ENCODE measurements at regions not wholly inside any gene's neighbourhood (a gene's known extent, or its start where the extent isn't known, plus 50 kb on each side); places are given as distances from the start of the nearest gene placed in this dataset.

DNA sequence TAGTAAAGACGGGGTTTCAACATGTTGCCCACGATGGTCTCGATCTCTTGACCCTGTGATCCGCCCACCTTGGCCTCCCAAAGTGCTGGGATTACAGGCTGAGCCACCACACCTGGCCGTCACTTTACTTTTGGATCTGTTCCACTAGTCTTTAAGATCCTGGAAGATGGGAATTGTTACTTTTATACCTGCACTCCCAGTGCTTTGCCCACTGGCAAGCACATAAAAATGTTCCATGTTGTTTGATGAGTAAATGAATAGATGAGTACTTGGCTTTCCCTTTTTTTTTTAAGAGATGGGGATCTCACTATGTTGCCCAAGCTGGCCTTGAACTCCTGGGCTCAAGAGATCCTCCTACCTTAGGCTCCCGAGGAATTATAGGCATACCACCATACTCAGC lies 84.8 kb upstream of the SASH1 start:
- ATAC-seq (no peak), DNase-seq (no peak)
- Histone ChIP-seq H3K27me3 (ENCODE audit: insufficient read depth in 3 of 3, low read length in 2 of 3) (peaks cover 0 to 1% (median 0%) of the 10 kb centered on the region in 3 donors), H3K27ac (no peak overlapping the region), H3K4me3 (no peak overlapping the region), H3K9me3 (no peaks in the 10 kb centered on the region), H3K4me1 (no peaks in the 10 kb centered on the region), H3K36me3 (ENCODE audit: insufficient read depth in 1 of 2, low read depth in 1 of 2) (no peaks in the 10 kb centered on the region)
- WGBS, 3 donors = 84 to 85% (median 85%) methylated on average over 6 of the region's 6 CpGs
- intact Hi-C loops (cut with DNase I) = loop anchor here (10.0 kb wide), 1 partner anchor 753 kb away; the partner anchor contains the start of gene SAMD5 (in 2 of the 2)
- no peak for TF ChIP-seq CTCF (IDR thresholded peaks at IDR 0.05)

GRCh38 chr6:148258868-148259267 lies 83.8 kb upstream of the SASH1 start:
- H3K27ac ChIP-seq = no peak overlapping the region
- DNase-seq (no peak), ATAC-seq (no peak)
- no peaks in the 10 kb centered on the region for H3K9me3 ChIP-seq
- intact Hi-C loops (cut with DNase I) = loop anchor here (10.0 kb wide), 1 partner anchor 754 kb away; the partner anchor contains the start of gene SAMD5 (in 2 of the 2)
- peaks cover 0 to 1% (median 0%) of the 10 kb centered on the region in 3 donors for H3K27me3 ChIP-seq (ENCODE audit: insufficient read depth in 3 of 3, low read length in 2 of 3)
- H3K36me3 ChIP-seq (ENCODE audit: insufficient read depth in 1 of 2, low read depth in 1 of 2) = no peaks in the 10 kb centered on the region
- H3K4me1 ChIP-seq = no peaks in the 10 kb centered on the region
- 91 to 93% (median 93%) methylated on average over 5 of the region's 5 CpGs for WGBS, 3 donors
- TF ChIP-seq CTCF (IDR thresholded peaks at IDR 0.05) = no peak
- H3K4me3 ChIP-seq = no peak overlapping the region

DNA sequence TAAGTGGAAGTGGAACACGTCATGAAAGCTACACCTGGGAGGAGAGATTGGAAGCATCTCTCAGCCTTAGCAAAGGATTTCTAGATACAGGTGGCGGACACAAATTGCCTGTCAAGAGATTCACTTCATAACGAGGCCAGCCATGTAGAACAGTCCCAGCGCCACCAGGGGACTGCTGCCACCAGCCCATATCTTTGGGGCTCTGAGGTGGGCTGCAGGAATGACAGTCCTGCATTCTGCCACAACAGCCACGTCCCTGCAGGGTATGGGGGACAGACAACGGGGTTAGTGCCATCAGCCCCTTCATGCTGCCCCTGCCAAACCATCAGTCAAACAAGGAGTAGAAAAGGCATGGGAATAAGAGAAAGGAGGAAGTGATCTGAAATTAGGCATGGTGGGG lies 81.2 kb upstream of the SASH1 start:
- no peaks in the 10 kb centered on the region for H3K4me1 ChIP-seq
- 84 to 90% (median 87%) methylated on average over 6 of the region's 6 CpGs for WGBS, 3 donors
- H3K27me3 ChIP-seq (ENCODE audit: insufficient read depth in 3 of 3, low read length in 2 of 3) = peaks cover 0 to 1% (median 0%) of the 10 kb centered on the region in 3 donors
- H3K9me3 ChIP-seq = no peaks in the 10 kb centered on the region
- intact Hi-C loops (cut with DNase I) = no loop called here
- no peak overlapping the region for H3K4me3 ChIP-seq
- no peak for TF ChIP-seq CTCF (IDR thresholded peaks at IDR 0.05)
- H3K27ac ChIP-seq = no peak overlapping the region
- DNase-seq (no peak), ATAC-seq (no peak)
- no peaks in the 10 kb centered on the region for H3K36me3 ChIP-seq (ENCODE audit: insufficient read depth in 1 of 2, low read depth in 1 of 2)

DNA sequence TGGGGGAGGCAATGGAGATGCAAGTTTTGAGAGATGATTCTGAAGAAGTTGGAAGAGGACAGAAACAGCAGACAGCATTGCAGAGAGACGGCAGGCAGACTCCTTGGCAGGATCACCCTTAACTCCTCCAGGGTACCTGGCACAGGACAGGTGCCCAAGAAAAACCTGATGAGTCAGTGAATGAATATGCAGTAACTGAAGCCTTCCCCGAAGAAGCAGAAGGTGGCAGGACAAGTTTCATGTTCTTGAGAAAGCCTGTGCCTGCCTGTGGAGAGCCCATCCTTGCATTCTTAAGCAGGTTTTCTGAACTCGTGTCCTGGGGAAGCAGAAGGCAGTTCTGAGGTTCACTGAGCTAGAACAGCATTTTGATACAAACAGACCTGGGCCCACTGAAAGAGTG lies 79.6 kb upstream of the SASH1 start:
- Histone ChIP-seq H3K9me3 (no peaks in the 10 kb centered on the region), H3K27ac (no peak overlapping the region), H3K4me1 (no peaks in the 10 kb centered on the region), H3K36me3 (ENCODE audit: insufficient read depth in 1 of 2, low read depth in 1 of 2) (no peaks in the 10 kb centered on the region), H3K27me3 (ENCODE audit: insufficient read depth in 3 of 3, low read length in 2 of 3) (peaks cover 0 to 1% (median 0%) of the 10 kb centered on the region in 3 donors), H3K4me3 (no peak overlapping the region)
- no peak for TF ChIP-seq CTCF (IDR thresholded peaks at IDR 0.05)
- 45 to 48% (median 47%) methylated on average over 3 of the region's 3 CpGs for WGBS, 3 donors
- DNase-seq = no peak
- intact Hi-C loops (cut with DNase I) = no loop called here
- peak in 1 of 4 donors; percentile 68 for ATAC-seq

- H3K9me3 ChIP-seq = no peaks in the 10 kb centered on the region
- H3K36me3 ChIP-seq (ENCODE audit: insufficient read depth in 1 of 2, low read depth in 1 of 2) = no peaks in the 10 kb centered on the region
- intact Hi-C loops (cut with DNase I) = no loop called here
- no peak overlapping the region for H3K27ac ChIP-seq
- no peaks in the 10 kb centered on the region for H3K27me3 ChIP-seq (ENCODE audit: insufficient read depth in 3 of 3, low read length in 2 of 3)
- 71 to 80% (median 72%) methylated on average over 5 of the region's 5 CpGs for WGBS, 3 donors
- H3K4me1 ChIP-seq = no peaks in the 10 kb centered on the region
- TF ChIP-seq CTCF (IDR thresholded peaks at IDR 0.05) = no peak
- ATAC-seq (no peak), DNase-seq (no peak)
- no peak overlapping the region for H3K4me3 ChIP-seq
These were observed 78.7 kb upstream of the SASH1 start for GRCh38 chr6:148263961-148264360.
